ENCODE measurements at regions not wholly inside any gene's neighbourhood (a gene's known extent, or its start where the extent isn't known, plus 50 kb on each side); places are given as distances from the start of the nearest gene placed in this dataset.
"Not testable (repeated sequence)": the region's sequence is repeated elsewhere in the genome, so short reads cannot be mapped to it uniquely, and the experiment has no call there.

- Histone ChIP-seq H3K27me3 (replicated peaks in 2 of 5; ENCODE audit: control insufficient read depth in 4 of 5, insufficient read depth in 5 of 5, low read length in 4 of 5) (peaks cover 0 to 2% (median 0%) of the 10 kb centered on the region in 5 experiments), H3K27ac (ENCODE audit: insufficient read depth in 1 of 2, low read depth in 1 of 2, low read length in 2 of 2, poor library complexity in 1 of 2, severe bottlenecking in 2 of 2) (no peak overlapping the region), H3K36me3 (ENCODE audit: control insufficient read depth in 4 of 4, insufficient read depth in 4 of 4, low read length in 3 of 4) (no peaks in the 10 kb centered on the region), H3K4me1 (ENCODE audit: control extremely low read depth in 1 of 4, control insufficient read depth in 4 of 4, insufficient read depth in 4 of 4, low read length in 3 of 4) (no peaks in the 10 kb centered on the region), H3K9me3 (ENCODE audit: control extremely low read depth in 1 of 5, control insufficient read depth in 4 of 5, insufficient read depth in 2 of 5, low read depth in 1 of 5, low read length in 4 of 5) (no peaks in the 10 kb centered on the region), H3K4me3 (ENCODE audit: control insufficient read depth in 1 of 7, extremely low read depth in 1 of 7, insufficient read depth in 4 of 7, low read depth in 2 of 7, low read length in 6 of 7) (no peak overlapping the region)
- WGBS (ENCODE audit: insufficient coverage): no CpG with 5 or more reads among the region's 2 CpGs
- POLR2A ChIA-PET: no interaction called here
- DNase-seq: no peak
- CTCF ChIA-PET: interaction anchor here (1.3 kb wide), 1 partner anchor 23 kb away, joined by 3 read pairs; no protein-coding TSS in a partner anchor
These were observed 75.7 kb upstream of the BNIP2 start for GRCh38 chr15:59764775-59765174.

- CTCF ChIA-PET: no interaction called here
These were observed 73.4 kb upstream of the BNIP2 start for GRCh38 chr15:59762558-59762957.

GRCh38 chr15:59760256-59760655 lies 71.1 kb upstream of the BNIP2 start:
- H3K36me3 ChIP-seq (ENCODE audit: control insufficient read depth in 4 of 4, insufficient read depth in 4 of 4, low read length in 3 of 4); POLR2A ChIA-PET; H3K27me3 ChIP-seq (replicated peaks in 2 of 5; ENCODE audit: control insufficient read depth in 4 of 5, insufficient read depth in 5 of 5, low read length in 4 of 5); H3K4me1 ChIP-seq (ENCODE audit: control extremely low read depth in 1 of 4, control insufficient read depth in 4 of 4, insufficient read depth in 4 of 4, low read length in 3 of 4); H3K9me3 ChIP-seq (ENCODE audit: control extremely low read depth in 1 of 5, control insufficient read depth in 4 of 5, insufficient read depth in 2 of 5, low read depth in 1 of 5, low read length in 4 of 5); H3K4me3 ChIP-seq (ENCODE audit: control insufficient read depth in 1 of 7, extremely low read depth in 1 of 7, insufficient read depth in 4 of 7, low read depth in 2 of 7, low read length in 6 of 7); DNase-seq; H3K27ac ChIP-seq (ENCODE audit: insufficient read depth in 1 of 2, low read depth in 1 of 2, low read length in 2 of 2, poor library complexity in 1 of 2, severe bottlenecking in 2 of 2): not testable (repeated sequence)
- CTCF ChIA-PET: interaction anchor here (0.7 to 0.9 kb wide), 2 partner anchors 19 to 114 kb away, joined by 3 to 4 read pairs; no protein-coding TSS in a partner anchor
- 100% methylated on average over 2 of the region's 2 CpGs for WGBS (ENCODE audit: insufficient coverage)

More at GRCh38 chr15:59762558-59762957, 73.4 kb upstream of the BNIP2 start:
- POLR2A ChIA-PET: no interaction called here
- no peaks in the 10 kb centered on the region for H3K36me3 ChIP-seq (ENCODE audit: control insufficient read depth in 4 of 4, insufficient read depth in 4 of 4, low read length in 3 of 4)
- no peak for DNase-seq
- H3K9me3 ChIP-seq (ENCODE audit: control extremely low read depth in 1 of 5, control insufficient read depth in 4 of 5, insufficient read depth in 2 of 5, low read depth in 1 of 5, low read length in 4 of 5): no peaks in the 10 kb centered on the region
- no peak overlapping the region for H3K27ac ChIP-seq (ENCODE audit: insufficient read depth in 1 of 2, low read depth in 1 of 2, low read length in 2 of 2, poor library complexity in 1 of 2, severe bottlenecking in 2 of 2)
- H3K4me1 ChIP-seq (ENCODE audit: control extremely low read depth in 1 of 4, control insufficient read depth in 4 of 4, insufficient read depth in 4 of 4, low read length in 3 of 4): no peaks in the 10 kb centered on the region
- H3K27me3 ChIP-seq (replicated peaks in 2 of 5; ENCODE audit: control insufficient read depth in 4 of 5, insufficient read depth in 5 of 5, low read length in 4 of 5): peaks cover 0 to 2% (median 0%) of the 10 kb centered on the region in 5 experiments
- WGBS (ENCODE audit: insufficient coverage): 93% methylated on average over 2 of the region's 3 CpGs
- H3K4me3 ChIP-seq (ENCODE audit: control insufficient read depth in 1 of 7, extremely low read depth in 1 of 7, insufficient read depth in 4 of 7, low read depth in 2 of 7, low read length in 6 of 7): no peak overlapping the region

- Histone ChIP-seq H3K9me3 (ENCODE audit: control extremely low read depth in 1 of 5, control insufficient read depth in 4 of 5, insufficient read depth in 2 of 5, low read depth in 1 of 5, low read length in 4 of 5) (no peaks in the 10 kb centered on the region), H3K4me1 (ENCODE audit: control extremely low read depth in 1 of 4, control insufficient read depth in 4 of 4, insufficient read depth in 4 of 4, low read length in 3 of 4) (no peaks in the 10 kb centered on the region), H3K27me3 (replicated peaks in 2 of 5; ENCODE audit: control insufficient read depth in 4 of 5, insufficient read depth in 5 of 5, low read length in 4 of 5) (peaks cover 0 to 2% (median 0%) of the 10 kb centered on the region in 5 experiments), H3K27ac (ENCODE audit: insufficient read depth in 1 of 2, low read depth in 1 of 2, low read length in 2 of 2, poor library complexity in 1 of 2, severe bottlenecking in 2 of 2) (no peak overlapping the region), H3K4me3 (ENCODE audit: control insufficient read depth in 1 of 7, extremely low read depth in 1 of 7, insufficient read depth in 4 of 7, low read depth in 2 of 7, low read length in 6 of 7) (no peak overlapping the region), H3K36me3 (ENCODE audit: control insufficient read depth in 4 of 4, insufficient read depth in 4 of 4, low read length in 3 of 4) (no peaks in the 10 kb centered on the region)
- POLR2A ChIA-PET: no interaction called here
- DNase-seq: peak; percentile 6 to 33 (median 25)
- CTCF ChIA-PET: interaction anchor here (1.1 kb wide), 1 partner anchor 10 kb away, joined by 3 read pairs; no protein-coding TSS in a partner anchor
- WGBS (ENCODE audit: insufficient coverage): 77% methylated on average over 5 of the region's 7 CpGs
These were observed 62.7 kb upstream of the BNIP2 start for GRCh38 chr15:59751552-59752413.

GRCh38 chr15:59746777-59747176 lies 57.7 kb upstream of the BNIP2 start:
- no peaks in the 10 kb centered on the region for H3K36me3 ChIP-seq (ENCODE audit: control insufficient read depth in 4 of 4, insufficient read depth in 4 of 4, low read length in 3 of 4)
- ChIA-PET CTCF (interaction anchor here (1.1 kb wide), 1 partner anchor 10 kb away, joined by 4 read pairs; no protein-coding TSS in a partner anchor), POLR2A (no interaction called here)
- H3K27ac ChIP-seq (ENCODE audit: insufficient read depth in 1 of 2, low read depth in 1 of 2, low read length in 2 of 2, poor library complexity in 1 of 2, severe bottlenecking in 2 of 2): no peak overlapping the region
- H3K9me3 ChIP-seq (ENCODE audit: control extremely low read depth in 1 of 5, control insufficient read depth in 4 of 5, insufficient read depth in 2 of 5, low read depth in 1 of 5, low read length in 4 of 5): peaks cover 0 to 11% (median 0%) of the 10 kb centered on the region in 5 experiments
- no peak for DNase-seq
- H3K4me1 ChIP-seq (ENCODE audit: control extremely low read depth in 1 of 4, control insufficient read depth in 4 of 4, insufficient read depth in 4 of 4, low read length in 3 of 4): no peaks in the 10 kb centered on the region
- no peak overlapping the region for H3K4me3 ChIP-seq (ENCODE audit: control insufficient read depth in 1 of 7, extremely low read depth in 1 of 7, insufficient read depth in 4 of 7, low read depth in 2 of 7, low read length in 6 of 7)
- 97% methylated on average over 7 of the region's 8 CpGs for WGBS (ENCODE audit: insufficient coverage)
- H3K27me3 ChIP-seq (replicated peaks in 2 of 5; ENCODE audit: control insufficient read depth in 4 of 5, insufficient read depth in 5 of 5, low read length in 4 of 5): peaks cover 0 to 2% (median 0%) of the 10 kb centered on the region in 5 experiments

GRCh38 chr15:59741274-59741906 lies 52.3 kb upstream of the BNIP2 start:
- ChIA-PET CTCF (interaction anchor here (0.6 to 1.9 kb wide), 10 partner anchors 11 to 584 kb away, joined by 3 to 4 read pairs (median 3); no protein-coding TSS in a partner anchor), POLR2A (interaction anchor here (0.5 kb wide), 1 partner anchor 151 kb away, joined by 3 read pairs; no protein-coding TSS in a partner anchor)
- no peaks in the 10 kb centered on the region for H3K36me3 ChIP-seq (ENCODE audit: control insufficient read depth in 4 of 4, insufficient read depth in 4 of 4, low read length in 3 of 4)
- no peaks in the 10 kb centered on the region for H3K4me1 ChIP-seq (ENCODE audit: control extremely low read depth in 1 of 4, control insufficient read depth in 4 of 4, insufficient read depth in 4 of 4, low read length in 3 of 4)
- no peak overlapping the region for H3K4me3 ChIP-seq (ENCODE audit: control insufficient read depth in 1 of 7, extremely low read depth in 1 of 7, insufficient read depth in 4 of 7, low read depth in 2 of 7, low read length in 6 of 7)
- peaks cover 0 to 2% (median 0%) of the 10 kb centered on the region in 5 experiments for H3K27me3 ChIP-seq (replicated peaks in 2 of 5; ENCODE audit: control insufficient read depth in 4 of 5, insufficient read depth in 5 of 5, low read length in 4 of 5)
- H3K27ac ChIP-seq (ENCODE audit: insufficient read depth in 1 of 2, low read depth in 1 of 2, low read length in 2 of 2, poor library complexity in 1 of 2, severe bottlenecking in 2 of 2): no peak overlapping the region
- 74% methylated on average over 8 of the region's 12 CpGs for WGBS (ENCODE audit: insufficient coverage)
- peak; percentile 3 to 35 (median 32) for DNase-seq
- H3K9me3 ChIP-seq (ENCODE audit: control extremely low read depth in 1 of 5, control insufficient read depth in 4 of 5, insufficient read depth in 2 of 5, low read depth in 1 of 5, low read length in 4 of 5): peaks cover 0 to 11% (median 0%) of the 10 kb centered on the region in 5 experiments

All from common myeloid progenitor, CD34-positive (primary cell).